HL-60 (cell line): ENCODE measurements at regions not wholly inside any gene's neighbourhood (a gene's known extent, or its start where the extent isn't known, plus 50 kb on each side); places are given as distances from the start of the nearest gene placed in this dataset.

Experiments used
- DNase-seq, 2 experiments: peaks; one replicate each; pipeline ENCODE4 v3.0.0-alpha.2; 2010 to 2020; ENCODE audit warnings: low read depth in 1 of 2, low spot score in 1 of 2
- H3K27ac ChIP-seq: fragments of 250-450 bp; sonication (Bioruptor Pico); replicated peaks from 2 replicates; pipeline ENCODE4 v1.5.1; 2020; ENCODE audit warnings: mild to moderate bottlenecking, moderate library complexity
- H3K27me3 ChIP-seq: fragments of 250-450 bp; sonication (Bioruptor Pico); 2 replicates; pipeline ENCODE4 v1.5.1; 2021; ENCODE audit warnings: mild to moderate bottlenecking, moderate library complexity; ENCODE audit not compliant: insufficient read depth, poor library complexity, severe bottlenecking
- H3K4me3 ChIP-seq: replicated peaks from 2 replicates; pipeline ENCODE4 v1.5.1; 2011; ENCODE audit warnings: mild to moderate bottlenecking, control low read depth, low read length; ENCODE audit not compliant: insufficient read depth
- CTCF ChIP-seq: IDR thresholded peaks from one replicate; pipeline ENCODE4 v1.5.1; 2011; ENCODE audit warnings: low read length, control low read depth, inconsistent platforms; ENCODE audit not compliant: insufficient read depth
- GABPA ChIP-seq: IDR thresholded peaks from 2 replicates; pipeline ENCODE4 v1.6.1; 2012; ENCODE audit warnings: low read depth
- POLR2AphosphoS5 ChIP-seq: IDR thresholded peaks from 2 replicates; pipeline ENCODE4 v1.6.1; 2012; ENCODE audit warnings: low read depth
- REST ChIP-seq: IDR thresholded peaks from 2 replicates; pipeline ENCODE4 v1.6.1; 2012; ENCODE audit warnings: low read depth; ENCODE audit not compliant: insufficient replicate concordance
- SPI1 ChIP-seq: IDR thresholded peaks from 2 replicates; pipeline ENCODE4 v1.6.1; 2012; ENCODE audit warnings: low read depth, mild to moderate bottlenecking, borderline replicate concordance

- no peak overlapping the region for H3K27ac ChIP-seq
- no peak for DNase-seq
- no peak overlapping the region for H3K4me3 ChIP-seq
- H3K27me3 ChIP-seq: no peaks in the 10 kb centered on the region
- TF ChIP-seq POLR2AphosphoS5 (no peak), REST (no peak), GABPA (no peak), SPI1 (no peak), CTCF (no peak)
These were observed 169.1 kb upstream of the CDH18 start for GRCh38 chr5:20157089-20157488.

GRCh38 chr5:20145240-20145639 lies 157.2 kb upstream of the CDH18 start:
- no peak for TF ChIP-seq GABPA
- no peaks in the 10 kb centered on the region for H3K27me3 ChIP-seq
- DNase-seq: no peak

GRCh38 chr5:20129501-20129900 lies 141.5 kb upstream of the CDH18 start:
- Histone ChIP-seq H3K27ac (no peak overlapping the region), H3K27me3 (no peaks in the 10 kb centered on the region), H3K4me3 (no peak overlapping the region)
- TF ChIP-seq POLR2AphosphoS5: no peak
- TF ChIP-seq CTCF: no peak
- no peak for TF ChIP-seq SPI1
- no peak for TF ChIP-seq REST
- TF ChIP-seq GABPA: no peak
- no peak for DNase-seq

More at GRCh38 chr5:20145240-20145639, 157.2 kb upstream of the CDH18 start:
- no peak overlapping the region for H3K4me3 ChIP-seq
- H3K27ac ChIP-seq: no peak overlapping the region

- H3K4me3 ChIP-seq: no peak overlapping the region
- TF ChIP-seq POLR2AphosphoS5 (no peak), CTCF (no peak), GABPA (no peak), REST (no peak), SPI1 (no peak)
- H3K27me3 ChIP-seq: no peaks in the 10 kb centered on the region
- no peak for DNase-seq
- no peak overlapping the region for H3K27ac ChIP-seq
These were observed 140.3 kb upstream of the CDH18 start for GRCh38 chr5:20128343-20128742.
